ENCODE measurements at regions not wholly inside any gene's neighbourhood (a gene's known extent, or its start where the extent isn't known, plus 50 kb on each side); places are given as distances from the start of the nearest gene placed in this dataset.

DNA sequence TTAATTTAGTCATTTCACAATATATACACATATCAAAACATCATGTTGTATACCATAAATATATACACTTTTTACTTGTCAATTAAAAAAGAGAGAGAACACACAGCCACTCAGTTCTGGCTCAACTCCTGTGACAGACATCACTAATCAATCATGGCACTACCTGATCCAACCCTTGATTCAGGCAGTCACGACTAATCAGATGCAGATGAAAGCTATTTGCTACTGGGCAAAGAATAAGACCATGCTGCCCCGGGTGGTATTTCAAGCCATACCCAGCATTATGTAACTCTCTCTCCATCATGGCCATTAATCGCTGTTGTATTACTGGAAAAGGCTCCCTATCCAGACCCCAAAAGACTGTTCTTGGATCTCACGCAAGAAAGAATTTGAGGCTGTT is 345.7 kb downstream of the HAPSTR1 start:
- no peak for FAIRE-seq
- no peak for TF ChIP-seq TAF1 (IDR thresholded peaks at IDR 0.05; ENCODE audit: borderline replicate concordance, low read depth, low read length)
- no peak for TF ChIP-seq POLR2AphosphoS5 (IDR thresholded peaks at IDR 0.05; ENCODE audit: low read depth, low read length)
- TF ChIP-seq POLR2A (IDR thresholded peaks at IDR 0.05; ENCODE audit: low read depth, low read length), result no peak

DNA sequence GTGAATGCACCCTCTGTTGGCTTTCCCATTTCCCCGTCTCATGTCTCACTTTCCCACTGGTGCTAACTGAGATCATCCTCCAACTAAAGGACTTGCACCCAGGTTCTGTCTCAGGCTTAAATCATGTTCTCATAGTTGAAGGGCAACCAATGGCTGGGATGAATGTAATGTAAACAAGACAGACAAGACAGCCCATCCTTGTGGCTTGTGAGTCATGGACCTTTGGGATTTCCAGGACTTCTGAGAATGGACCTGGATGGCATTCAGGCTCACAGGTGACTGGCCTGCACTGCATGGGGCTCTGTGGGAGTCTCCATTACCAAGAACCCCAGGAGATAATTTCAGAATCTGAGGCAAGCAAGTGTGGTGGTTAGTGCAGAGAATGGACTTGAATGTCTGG is 347.5 kb downstream of the HAPSTR1 start:
- TF ChIP-seq POLR2AphosphoS5 (IDR thresholded peaks at IDR 0.05; ENCODE audit: low read depth, low read length) (no peak), POLR2A (IDR thresholded peaks at IDR 0.05; ENCODE audit: low read depth, low read length) (no peak), TAF1 (IDR thresholded peaks at IDR 0.05; ENCODE audit: borderline replicate concordance, low read depth, low read length) (no peak)
- FAIRE-seq, result no peak
- no peak for DNase-seq (ENCODE audit: insufficient read length)

More for the DNA sequence above, 345.7 kb downstream of the HAPSTR1 start:
- DNase-seq (ENCODE audit: insufficient read length), result no peak

DNA sequence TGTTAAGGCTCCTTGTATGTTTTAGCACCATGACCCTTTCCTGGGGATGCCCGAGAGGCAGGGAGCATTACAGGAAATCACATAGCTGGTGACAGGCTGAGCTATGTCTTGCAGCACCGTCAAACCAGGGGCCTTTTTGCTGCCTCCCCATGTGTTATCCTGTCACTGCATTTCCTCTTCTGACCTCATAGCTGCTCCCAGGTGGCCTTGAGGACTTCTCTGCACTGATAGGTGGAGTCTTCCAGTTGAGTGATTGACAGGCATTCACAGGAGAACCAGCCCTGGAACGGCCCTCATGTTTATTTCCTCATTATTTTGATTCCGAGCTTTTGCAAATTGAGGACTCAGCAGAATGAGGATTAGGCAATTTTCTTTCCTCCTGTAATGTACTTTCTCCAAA is 349.6 kb downstream of the HAPSTR1 start:
- TF ChIP-seq POLR2A (IDR thresholded peaks at IDR 0.05; ENCODE audit: low read depth, low read length) (no peak), POLR2AphosphoS5 (IDR thresholded peaks at IDR 0.05; ENCODE audit: low read depth, low read length) (no peak), TAF1 (IDR thresholded peaks at IDR 0.05; ENCODE audit: borderline replicate concordance, low read depth, low read length) (no peak)
- no peak for FAIRE-seq
- DNase-seq (ENCODE audit: insufficient read length), result no peak

DNA sequence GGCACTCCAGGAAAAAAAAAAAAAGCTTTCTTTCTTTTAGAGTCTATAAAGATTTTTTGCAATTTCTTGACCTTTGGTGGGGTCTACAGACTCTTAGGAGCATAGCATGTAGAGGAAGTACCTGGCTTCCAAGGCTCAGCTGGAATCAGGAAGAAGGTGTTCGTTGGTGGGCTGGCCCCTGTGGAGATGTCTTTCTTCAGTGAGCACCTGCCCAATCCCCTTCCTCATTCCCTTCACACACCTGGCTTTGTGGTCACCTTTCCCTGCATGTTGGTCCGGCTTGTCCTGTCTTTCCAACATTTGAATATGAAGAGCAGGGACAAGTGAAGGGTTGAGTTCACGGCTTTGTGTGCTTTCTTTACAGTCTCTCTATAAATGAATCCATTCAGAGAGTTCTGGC is 352.4 kb downstream of the HAPSTR1 start:
- no peak for FAIRE-seq

DNA sequence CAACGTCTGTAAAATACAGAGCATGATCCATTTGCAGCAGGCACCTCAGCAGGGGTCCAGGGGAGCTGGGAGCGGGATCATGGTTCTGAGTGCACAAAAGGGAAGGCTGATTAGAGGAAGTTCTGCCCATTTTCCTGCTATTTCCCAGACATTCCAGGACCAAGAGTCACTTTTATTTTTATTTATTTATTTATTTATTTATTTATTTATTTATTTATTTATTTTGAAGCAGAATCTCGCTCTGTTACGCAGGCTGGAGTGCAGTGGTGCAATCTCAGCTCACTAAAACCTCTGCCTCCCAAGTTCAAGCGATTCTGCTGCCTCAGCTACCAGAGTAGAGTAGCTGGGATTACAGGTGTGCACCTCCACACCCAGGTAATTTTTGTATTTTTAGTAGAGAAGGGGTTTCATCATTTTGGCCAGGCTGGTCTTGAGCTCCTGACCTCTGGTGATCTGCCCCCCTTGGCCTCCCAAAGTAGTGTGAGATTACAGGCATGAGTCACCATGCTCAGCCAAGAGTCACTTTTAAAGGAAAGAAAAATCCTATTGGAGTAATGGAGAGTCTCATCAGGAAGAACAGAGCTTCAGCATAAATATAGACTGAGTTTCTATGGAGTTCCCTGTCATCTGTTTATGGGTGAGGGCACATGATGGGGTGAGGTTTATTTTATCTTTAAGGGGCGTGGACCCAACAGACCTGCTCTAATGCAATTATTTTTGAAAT is 355.2 kb downstream of the HAPSTR1 start:
- no peak for DNase-seq (ENCODE audit: insufficient read length)
- no peak for FAIRE-seq

More for the DNA sequence above, 352.4 kb downstream of the HAPSTR1 start:
- TF ChIP-seq TAF1 (IDR thresholded peaks at IDR 0.05; ENCODE audit: borderline replicate concordance, low read depth, low read length) (no peak), POLR2AphosphoS5 (IDR thresholded peaks at IDR 0.05; ENCODE audit: low read depth, low read length) (no peak), POLR2A (IDR thresholded peaks at IDR 0.05; ENCODE audit: low read depth, low read length) (no peak)
- no peak for DNase-seq (ENCODE audit: insufficient read length)

DNA sequence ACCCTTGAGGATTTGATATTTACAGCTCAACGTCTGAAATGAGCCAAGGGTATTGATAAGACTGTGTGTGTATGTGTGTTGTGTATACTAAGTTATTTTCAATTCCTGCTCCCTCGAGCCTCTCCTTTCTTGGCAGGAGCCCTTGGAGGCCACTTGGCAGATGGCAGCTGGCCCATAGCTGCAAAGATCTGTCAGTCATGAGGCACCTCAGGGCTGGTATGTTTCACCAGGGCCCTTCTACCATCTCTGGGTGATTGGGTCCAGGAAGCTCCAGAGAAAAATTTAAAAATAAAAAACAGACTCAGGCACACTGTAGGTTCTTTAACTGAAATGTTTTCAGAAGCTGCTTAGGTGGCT is 355.7 kb downstream of the HAPSTR1 start:
- FAIRE-seq (no peak), DNase-seq (ENCODE audit: insufficient read length) (no peak)
- TF ChIP-seq POLR2AphosphoS5 (IDR thresholded peaks at IDR 0.05; ENCODE audit: low read depth, low read length) (no peak), POLR2A (IDR thresholded peaks at IDR 0.05; ENCODE audit: low read depth, low read length) (no peak), TAF1 (IDR thresholded peaks at IDR 0.05; ENCODE audit: borderline replicate concordance, low read depth, low read length) (no peak)

More for the DNA sequence above, 355.2 kb downstream of the HAPSTR1 start:
- no peak for TF ChIP-seq POLR2AphosphoS5 (IDR thresholded peaks at IDR 0.05; ENCODE audit: low read depth, low read length)
- TF ChIP-seq POLR2A (IDR thresholded peaks at IDR 0.05; ENCODE audit: low read depth, low read length), result no peak
- no peak for TF ChIP-seq TAF1 (IDR thresholded peaks at IDR 0.05; ENCODE audit: borderline replicate concordance, low read depth, low read length)

DNA sequence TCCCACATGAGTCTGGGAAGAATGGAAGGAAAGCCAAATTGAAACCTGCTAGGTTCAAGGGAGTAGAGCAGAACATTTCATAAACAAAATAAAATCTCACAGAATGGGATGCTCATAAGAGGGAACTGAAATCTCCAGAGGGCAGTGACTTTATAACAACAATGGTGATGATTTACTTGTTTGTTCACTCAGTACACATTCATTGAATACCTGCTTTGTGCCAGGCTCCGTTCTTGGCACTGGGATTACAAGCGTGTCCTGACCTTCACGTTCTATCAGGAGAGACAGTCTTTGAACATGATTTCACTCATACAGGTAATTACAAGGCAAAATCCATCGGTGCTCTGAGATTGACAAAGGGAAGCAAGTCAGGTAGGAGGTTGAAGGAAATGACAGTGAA is 356.3 kb downstream of the HAPSTR1 start:
- no peak for FAIRE-seq
- TF ChIP-seq POLR2AphosphoS5 (IDR thresholded peaks at IDR 0.05; ENCODE audit: low read depth, low read length) (no peak), POLR2A (IDR thresholded peaks at IDR 0.05; ENCODE audit: low read depth, low read length) (no peak), TAF1 (IDR thresholded peaks at IDR 0.05; ENCODE audit: borderline replicate concordance, low read depth, low read length) (no peak)
- DNase-seq (ENCODE audit: insufficient read length), result no peak

DNA sequence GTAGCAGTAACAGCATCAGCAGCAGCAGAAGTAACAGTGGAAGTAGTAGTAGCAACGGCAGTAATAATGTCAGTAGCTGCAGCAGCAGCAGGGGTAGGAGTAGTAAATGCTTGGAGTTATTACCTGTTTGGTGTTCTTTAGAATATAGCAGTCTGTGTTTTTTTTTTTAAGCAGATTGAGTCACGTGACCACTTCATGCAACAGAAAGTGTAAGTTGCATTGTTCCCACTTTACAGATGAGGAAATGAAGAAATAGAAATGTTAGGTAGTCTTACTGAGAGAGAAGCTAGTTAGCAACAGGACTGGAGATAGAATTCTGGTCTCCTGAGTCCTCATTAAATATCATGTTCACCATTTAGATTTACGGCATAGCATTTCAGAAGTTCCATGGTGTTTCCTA is 358.2 kb downstream of the HAPSTR1 start:
- FAIRE-seq, result no peak
- TF ChIP-seq POLR2A (IDR thresholded peaks at IDR 0.05; ENCODE audit: low read depth, low read length), result no peak
- no peak for TF ChIP-seq POLR2AphosphoS5 (IDR thresholded peaks at IDR 0.05; ENCODE audit: low read depth, low read length)
- no peak for TF ChIP-seq TAF1 (IDR thresholded peaks at IDR 0.05; ENCODE audit: borderline replicate concordance, low read depth, low read length)

DNA sequence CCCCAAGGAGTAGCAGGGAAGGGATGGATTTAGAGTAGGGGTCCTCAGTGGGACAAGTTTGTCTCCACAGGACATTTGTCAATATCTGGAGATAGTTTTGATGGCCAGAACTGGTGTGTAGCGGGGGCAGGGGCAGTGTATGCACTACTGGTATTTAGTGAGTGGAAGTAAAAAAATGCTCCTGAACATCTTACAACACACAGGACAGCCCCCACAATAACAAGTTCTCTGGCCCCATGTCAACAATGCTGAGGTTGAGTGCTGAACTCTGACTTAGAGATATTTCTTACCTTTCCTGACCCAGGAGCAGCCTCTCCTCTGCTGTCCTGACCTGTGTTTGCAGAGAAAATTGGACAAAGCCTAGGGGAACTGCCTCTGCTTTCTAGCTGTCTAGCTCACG is 365.8 kb downstream of the HAPSTR1 start:
- TF ChIP-seq TAF1 (IDR thresholded peaks at IDR 0.05; ENCODE audit: borderline replicate concordance, low read depth, low read length) (no peak), POLR2AphosphoS5 (IDR thresholded peaks at IDR 0.05; ENCODE audit: low read depth, low read length) (no peak), POLR2A (IDR thresholded peaks at IDR 0.05; ENCODE audit: low read depth, low read length) (no peak)
- FAIRE-seq, result no peak
- DNase-seq (ENCODE audit: insufficient read length), result no peak

More for the DNA sequence above, 358.2 kb downstream of the HAPSTR1 start:
- DNase-seq (ENCODE audit: insufficient read length), result no peak

DNA sequence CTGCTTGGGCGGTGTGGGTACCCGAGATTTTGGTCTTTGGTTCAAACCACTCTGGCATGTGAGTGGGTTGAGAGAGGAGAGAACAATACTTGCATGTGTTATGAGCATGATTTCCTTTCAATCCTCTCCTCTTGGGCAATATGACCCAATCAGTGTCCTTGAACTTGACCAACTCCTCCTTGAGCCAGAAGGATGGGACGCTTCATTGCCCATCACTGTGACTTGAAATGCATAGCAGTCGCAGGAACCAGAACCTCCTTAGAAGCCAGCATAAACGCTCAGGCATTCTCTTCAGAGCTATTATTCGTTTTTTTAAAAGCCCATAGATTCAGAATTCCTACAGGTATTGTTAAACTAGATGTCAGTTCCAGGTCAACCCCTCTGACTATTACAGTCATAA is 367.4 kb downstream of the HAPSTR1 start:
- DNase-seq (ENCODE audit: insufficient read length), result no peak
- FAIRE-seq, result no peak
- TF ChIP-seq POLR2AphosphoS5 (IDR thresholded peaks at IDR 0.05; ENCODE audit: low read depth, low read length), result no peak
- no peak for TF ChIP-seq POLR2A (IDR thresholded peaks at IDR 0.05; ENCODE audit: low read depth, low read length)
- no peak for TF ChIP-seq TAF1 (IDR thresholded peaks at IDR 0.05; ENCODE audit: borderline replicate concordance, low read depth, low read length)

DNA sequence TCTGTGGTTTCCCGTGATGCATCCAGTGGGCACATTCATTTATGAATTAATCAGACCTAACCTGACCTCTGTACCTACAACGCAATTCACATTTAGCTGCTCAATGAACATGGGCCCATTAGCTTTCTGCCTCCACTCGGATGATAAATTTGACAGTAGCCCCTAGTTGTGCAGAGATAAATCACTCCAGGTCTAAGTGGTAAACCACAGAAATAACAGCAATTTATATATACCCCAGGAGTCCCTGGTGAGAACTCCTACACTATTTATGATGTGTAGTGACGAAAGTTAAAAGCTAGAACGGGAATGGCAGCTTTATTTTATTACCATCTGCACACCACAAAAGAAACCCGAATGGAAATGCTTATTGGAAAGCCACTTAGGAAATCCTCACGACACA is 371.5 kb downstream of the HAPSTR1 start:
- DNase-seq (ENCODE audit: insufficient read length), result no peak
- no peak for FAIRE-seq
- TF ChIP-seq POLR2A (IDR thresholded peaks at IDR 0.05; ENCODE audit: low read depth, low read length) (no peak), POLR2AphosphoS5 (IDR thresholded peaks at IDR 0.05; ENCODE audit: low read depth, low read length) (no peak), TAF1 (IDR thresholded peaks at IDR 0.05; ENCODE audit: borderline replicate concordance, low read depth, low read length) (no peak)

DNA sequence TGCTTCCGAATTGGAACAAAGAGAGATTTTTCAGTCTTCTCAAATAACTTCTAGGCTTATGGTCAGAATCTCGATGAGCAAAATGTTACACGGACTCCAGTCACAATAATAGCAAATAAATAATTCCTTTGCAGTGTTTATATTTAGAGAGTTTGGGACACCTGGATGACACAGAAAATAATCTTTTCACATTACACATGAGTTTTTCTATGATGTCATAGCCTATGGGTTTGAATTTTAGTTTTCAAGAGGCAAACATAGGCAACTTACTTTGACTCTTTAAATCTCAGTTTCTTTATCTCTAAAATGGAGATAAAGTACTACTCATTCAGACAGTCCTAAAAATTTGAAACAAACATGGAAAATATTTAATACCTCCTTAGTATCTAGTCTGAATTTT is 372.0 kb downstream of the HAPSTR1 start:
- TF ChIP-seq POLR2AphosphoS5 (IDR thresholded peaks at IDR 0.05; ENCODE audit: low read depth, low read length) (no peak), TAF1 (IDR thresholded peaks at IDR 0.05; ENCODE audit: borderline replicate concordance, low read depth, low read length) (no peak), POLR2A (IDR thresholded peaks at IDR 0.05; ENCODE audit: low read depth, low read length) (no peak)
- FAIRE-seq (no peak), DNase-seq (ENCODE audit: insufficient read length) (no peak)

All from GM12892 (cell line).